Natural killer cell (primary cell): ENCODE measurements at regions not wholly inside any gene's neighbourhood (a gene's known extent, or its start where the extent isn't known, plus 50 kb on each side); places are given as distances from the start of the nearest gene placed in this dataset.

ENCODE experiments used
- ATAC-seq, 3 donors: fragments of 150-1000 bp in 2 of 3; fragments of 200-7000 bp in 1 of 3; cut with Tn5 transposase; 1 replicate in 1 of 3; 2 replicates in 2 of 3; pipeline ENCODE4 v1.10.0; 2021; ENCODE audit warnings: mild to moderate bottlenecking in 2 of 3, moderate library complexity in 2 of 3
- DNase-seq, 2 donors: peaks; one replicate each; pipeline versions ENCODE4 v3.0.0 to v3.0.0-alpha.2; 2013 to 2021; ENCODE audit warnings: mixed read lengths in 1 of 2
- H3K27ac ChIP-seq: one replicate; pipeline ENCODE4 v1.5.1; 2013; ENCODE audit warnings: mild to moderate bottlenecking, low read length
- H3K27me3 ChIP-seq: one replicate; pipeline ENCODE4 v1.6.1; 2013; ENCODE audit warnings: low read length; ENCODE audit not compliant: control insufficient read depth, insufficient read depth
- H3K36me3 ChIP-seq: one replicate; pipeline ENCODE4 v1.6.1; 2013; ENCODE audit warnings: low read length; ENCODE audit not compliant: control insufficient read depth, insufficient read depth
- H3K4me1 ChIP-seq: one replicate; pipeline ENCODE4 v1.6.1; 2013; ENCODE audit warnings: low read length; ENCODE audit not compliant: control insufficient read depth, insufficient read depth
- H3K4me3 ChIP-seq: one replicate; pipeline ENCODE4 v1.5.1; 2013; ENCODE audit warnings: low read length
- H3K9me3 ChIP-seq: one replicate; pipeline ENCODE4 v1.6.1; 2013; ENCODE audit warnings: low read length; ENCODE audit not compliant: control insufficient read depth, insufficient read depth
- H3K27ac Mint-ChIP-seq, 2 donors: one replicate each; pipeline ENCODE4 v1.8.0; 2022; ENCODE audit warnings: mild to moderate bottlenecking in 2 of 2, mixed read lengths in 2 of 2, moderate library complexity in 1 of 2
- H3K27me3 Mint-ChIP-seq, 2 donors: one replicate each; pipeline ENCODE4 v1.8.0; 2022; ENCODE audit warnings: low read depth in 2 of 2, mixed read lengths in 2 of 2
- H3K36me3 Mint-ChIP-seq: one replicate; pipeline ENCODE4 v1.8.0; 2022; ENCODE audit warnings: mixed read lengths
- H3K4me1 Mint-ChIP-seq, 2 donors: one replicate each; pipeline ENCODE4 v1.8.0; 2022; ENCODE audit warnings: mixed read lengths in 2 of 2
- H3K4me3 Mint-ChIP-seq: one replicate; pipeline ENCODE4 v1.8.0; 2022; ENCODE audit warnings: mild to moderate bottlenecking, moderate library complexity, mixed read lengths
- H3K9me3 Mint-ChIP-seq, 2 donors: one replicate each; pipeline ENCODE4 v1.8.0; 2022; ENCODE audit warnings: mixed read lengths in 2 of 2
- whole genome bisulfite sequencing: methylation state at CpG from one replicate; pipeline ENCODE4 v1.1.7; 2013; ENCODE audit warnings: missing lambda C conversion rate; ENCODE audit not compliant: insufficient coverage; 5-methylcytosine and 5-hydroxymethylcytosine counted together
- intact Hi-C: fragments of 100-400 bp; cut with micrococcal nuclease; formaldehyde crosslinking; loops from one replicate; pipeline ENCODE4 v1.14.2; 2022
- TF ChIP-seq, protein P1 (sequence below): fragments of 200-600 bp; IDR thresholded peaks from one replicate; pipeline ENCODE4 v1.8.0; 2022; ENCODE audit warnings: antibody characterized with exemption

DNA sequence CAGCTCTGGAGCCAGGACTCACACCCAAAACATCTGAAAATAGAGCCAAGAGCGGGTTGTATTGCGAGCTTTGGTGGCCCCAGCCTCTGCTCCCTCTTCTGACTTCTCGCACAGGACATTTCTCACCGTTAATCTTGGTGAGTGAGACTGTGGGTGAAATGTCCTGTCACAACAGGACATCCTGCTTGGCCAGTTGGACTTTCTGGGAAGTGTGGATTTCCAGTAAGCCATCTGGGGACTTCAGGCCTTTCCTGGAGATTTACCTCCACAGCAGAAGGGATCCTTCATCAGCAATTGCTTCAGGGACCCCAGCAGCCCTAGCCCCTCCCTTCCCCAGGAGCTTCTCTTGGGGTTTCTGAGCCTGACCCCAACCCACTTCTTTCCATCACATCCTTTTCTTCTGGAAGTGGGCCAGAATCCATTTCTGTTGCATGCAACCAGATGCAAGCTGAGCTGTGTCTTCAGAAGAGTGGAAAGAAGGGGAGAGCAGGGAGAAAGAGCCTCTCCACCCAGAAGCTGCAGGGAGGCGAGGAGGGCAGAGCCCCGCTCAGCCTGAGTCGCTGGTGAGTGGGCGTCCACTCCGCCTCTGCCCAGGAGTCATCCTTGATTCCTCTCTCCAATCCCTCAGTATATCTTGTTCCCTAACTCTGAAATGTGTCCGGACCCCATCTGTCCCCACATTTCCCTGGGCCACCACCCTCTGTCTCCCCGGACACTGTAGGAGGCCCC, 50.3 kb upstream of the GADD45G start:
- Histone ChIP-seq H3K36me3 (no peaks in the 10 kb centered on the region), H3K9me3 (no peaks in the 10 kb centered on the region), H3K4me1 (peaks cover 28% of the 10 kb centered on the region), H3K4me3 (no peak overlapping the region), H3K27me3 (no peaks in the 10 kb centered on the region), H3K27ac (no peak overlapping the region)
- intact Hi-C loops = no loop called here
- Mint-ChIP-seq H3K4me3 (no peak overlapping the region), H3K4me1 (peaks cover 24 to 35% of the 10 kb centered on the region in 2 donors), H3K9me3 (no peaks in the 10 kb centered on the region), H3K27me3 (no peaks in the 10 kb centered on the region), H3K27ac (no peak overlapping the region), H3K36me3 (no peaks in the 10 kb centered on the region)
- ATAC-seq (no peak), DNase-seq (no peak)
- WGBS = 93% methylated on average over 11 of the region's 11 CpGs
- TF ChIP-seq, protein P1, sequence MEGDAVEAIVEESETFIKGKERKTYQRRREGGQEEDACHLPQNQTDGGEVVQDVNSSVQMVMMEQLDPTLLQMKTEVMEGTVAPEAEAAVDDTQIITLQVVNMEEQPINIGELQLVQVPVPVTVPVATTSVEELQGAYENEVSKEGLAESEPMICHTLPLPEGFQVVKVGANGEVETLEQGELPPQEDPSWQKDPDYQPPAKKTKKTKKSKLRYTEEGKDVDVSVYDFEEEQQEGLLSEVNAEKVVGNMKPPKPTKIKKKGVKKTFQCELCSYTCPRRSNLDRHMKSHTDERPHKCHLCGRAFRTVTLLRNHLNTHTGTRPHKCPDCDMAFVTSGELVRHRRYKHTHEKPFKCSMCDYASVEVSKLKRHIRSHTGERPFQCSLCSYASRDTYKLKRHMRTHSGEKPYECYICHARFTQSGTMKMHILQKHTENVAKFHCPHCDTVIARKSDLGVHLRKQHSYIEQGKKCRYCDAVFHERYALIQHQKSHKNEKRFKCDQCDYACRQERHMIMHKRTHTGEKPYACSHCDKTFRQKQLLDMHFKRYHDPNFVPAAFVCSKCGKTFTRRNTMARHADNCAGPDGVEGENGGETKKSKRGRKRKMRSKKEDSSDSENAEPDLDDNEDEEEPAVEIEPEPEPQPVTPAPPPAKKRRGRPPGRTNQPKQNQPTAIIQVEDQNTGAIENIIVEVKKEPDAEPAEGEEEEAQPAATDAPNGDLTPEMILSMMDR = no peak

DNA sequence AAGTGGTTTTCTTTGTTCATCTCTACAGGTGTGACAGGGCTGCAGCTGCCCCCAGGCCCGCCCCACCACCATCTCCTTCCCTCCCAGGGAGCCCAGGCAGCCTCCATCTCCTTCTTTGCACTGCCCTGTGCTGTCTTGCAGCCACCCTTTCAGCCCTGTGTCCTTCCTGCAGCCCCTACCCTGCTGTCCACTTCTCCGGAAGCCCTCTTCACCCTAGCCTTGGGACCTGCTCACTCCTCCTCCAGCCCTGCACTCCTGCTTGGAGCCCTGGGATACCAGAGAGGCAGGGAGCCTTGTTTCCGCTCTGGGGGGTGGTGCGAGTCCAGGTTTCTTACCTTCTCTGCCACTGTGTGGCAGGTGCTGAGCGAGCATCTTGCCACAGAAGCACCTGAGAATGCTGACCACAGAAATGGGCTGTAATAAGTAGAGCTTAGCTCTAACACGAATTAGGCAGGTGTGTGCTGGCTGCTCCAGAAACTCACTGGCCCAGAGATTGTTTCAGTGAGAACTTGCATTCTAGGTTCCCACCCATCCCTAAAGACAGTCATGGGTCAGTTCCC, 51.3 kb upstream of the GADD45G start:
- intact Hi-C loops = no loop called here
- Mint-ChIP-seq H3K27ac (no peak overlapping the region), H3K4me1 (peaks cover 23 to 38% of the 10 kb centered on the region in 2 donors), H3K36me3 (no peaks in the 10 kb centered on the region), H3K4me3 (no peak overlapping the region), H3K9me3 (no peaks in the 10 kb centered on the region), H3K27me3 (no peaks in the 10 kb centered on the region)
- peaks cover 34% of the 10 kb centered on the region for H3K4me1 ChIP-seq
- DNase-seq = no peak
- WGBS = 83% methylated on average over 6 of the region's 6 CpGs
- H3K27me3 ChIP-seq = no peaks in the 10 kb centered on the region
- no peaks in the 10 kb centered on the region for H3K9me3 ChIP-seq
- no peak for ATAC-seq
- TF ChIP-seq, protein P1 = no peak
- H3K36me3 ChIP-seq = no peaks in the 10 kb centered on the region
- no peak overlapping the region for H3K27ac ChIP-seq
- H3K4me3 ChIP-seq = no peak overlapping the region

DNA sequence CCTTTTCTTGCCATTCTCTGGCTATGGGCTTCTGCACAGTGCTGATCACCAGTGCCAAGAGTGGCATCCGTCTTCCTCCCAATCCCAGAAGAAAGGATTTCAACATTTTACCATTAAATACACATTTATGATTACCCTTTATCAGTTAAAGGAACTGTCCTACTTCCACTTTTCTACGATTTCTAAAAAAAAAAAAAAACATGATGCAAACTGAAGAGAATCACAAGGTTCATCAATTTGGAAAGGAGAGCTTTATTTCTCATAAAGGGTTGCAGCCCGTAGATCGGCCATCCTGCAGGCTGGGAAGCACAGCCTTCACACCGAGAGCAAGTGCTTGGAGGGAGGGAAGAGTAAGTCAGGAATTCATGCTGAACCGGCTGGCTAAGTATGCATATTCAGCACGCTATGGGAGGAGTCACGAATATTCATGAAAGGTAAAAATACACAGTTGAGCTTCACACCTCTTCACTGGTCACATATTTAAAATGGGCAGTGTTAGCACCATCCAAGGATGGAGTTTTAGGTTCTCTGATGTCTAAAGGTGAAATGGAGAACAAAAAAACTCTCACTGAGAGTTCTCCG, 52.5 kb upstream of the SEMA4D start:
- Mint-ChIP-seq H3K27me3 (no peaks in the 10 kb centered on the region), H3K4me1 (peaks cover 0 to 14% of the 10 kb centered on the region in 2 donors), H3K9me3 (peaks cover 4% of the 10 kb centered on the region in 2 donors), H3K27ac (no peak overlapping the region), H3K4me3 (no peak overlapping the region), H3K36me3 (peaks cover 10% of the 10 kb centered on the region)
- intact Hi-C loops = no loop called here
- no peak for ATAC-seq
- Histone ChIP-seq H3K9me3 (peaks cover 4% of the 10 kb centered on the region), H3K4me1 (peaks cover 11% of the 10 kb centered on the region), H3K27me3 (no peaks in the 10 kb centered on the region), H3K27ac (no peak overlapping the region), H3K36me3 (no peaks in the 10 kb centered on the region), H3K4me3 (no peak overlapping the region)
- no peak for DNase-seq
- TF ChIP-seq, protein P1 = no peak
- WGBS = 88% methylated on average over 9 of the region's 9 CpGs
